Heart left ventricle (tissue), 16 donors: ENCODE measurements at regions not wholly inside any gene's neighbourhood (a gene's known extent, or its start where the extent isn't known, plus 50 kb on each side); places are given as distances from the start of the nearest gene placed in this dataset.

Experiments
- ATAC-seq, 4 donors: fragments of 200-7000 bp; cut with Tn5 transposase; one replicate each; pipeline ENCODE4 v1.9.1; 2020 to 2022; ENCODE audit warnings: moderate library complexity in 4 of 4, mild to moderate bottlenecking in 3 of 4, moderate number of reproducible peaks in 1 of 4
- DNase-seq, 5 donors: peaks; one replicate each; pipeline ENCODE4 v3.0.0-alpha.2; 2020
- H3K27ac ChIP-seq, 12 donors: fragments of 200-600 bp; sonication (generic) in 4 of 12; one replicate each; pipeline versions ENCODE4 v1.5.0 to v1.8.0; 2016 to 2022; ENCODE audit warnings: mild to moderate bottlenecking in 2 of 12
- H3K27me3 ChIP-seq, 9 donors: fragments of 200-600 bp; sonication (generic) in 2 of 9; one replicate each; pipeline versions ENCODE4 v1.5.1 to v1.8.0; 2016 to 2022; ENCODE audit warnings: mild to moderate bottlenecking in 3 of 9
- H3K36me3 ChIP-seq, 9 donors: fragments of 200-600 bp; sonication (generic) in 2 of 9; one replicate each; pipeline versions ENCODE4 v1.5.0 to v1.8.0; 2018 to 2022; ENCODE audit warnings: mild to moderate bottlenecking in 2 of 9
- H3K4me1 ChIP-seq, 12 donors: fragments of 200-600 bp; sonication (generic) in 4 of 12; one replicate each; pipeline versions ENCODE4 v1.5.0 to v1.8.0; 2016 to 2022; ENCODE audit warnings: mild to moderate bottlenecking in 3 of 12
- H3K4me3 ChIP-seq, 12 donors: fragments of 200-600 bp; sonication (generic) in 4 of 12; one replicate each; pipeline versions ENCODE4 v1.5.0 to v1.8.0; 2017 to 2022; ENCODE audit warnings: mild to moderate bottlenecking in 9 of 12, moderate library complexity in 4 of 12
- H3K9me3 ChIP-seq, 12 donors: fragments of 200-600 bp; sonication (generic) in 4 of 12; one replicate each; pipeline versions ENCODE4 v1.5.0 to v1.8.0; 2016 to 2022; ENCODE audit warnings: mild to moderate bottlenecking in 1 of 12
- CTCF ChIP-seq, 12 donors: fragments of 200-600 bp; sonication (generic) in 4 of 12; IDR thresholded peaks; one replicate each; pipeline versions ENCODE4 v1.5.0 to v1.8.0; 2018 to 2022; ENCODE audit warnings: antibody characterized with exemption in 12 of 12, mild to moderate bottlenecking in 5 of 12
- POLR2A ChIP-seq, 2 donors: fragments of 450-650 bp; IDR thresholded peaks; one replicate each; pipeline ENCODE4 v1.6.1; 2017; ENCODE audit warnings: antibody characterized with exemption in 2 of 2, mild to moderate bottlenecking in 2 of 2, moderate library complexity in 2 of 2
- WGBS, 4 donors: extraction: QIAGEN DNeasy Blood & Tissue Kit in 2 of 4; methylation state at CpG; one replicate each; pipeline versions ENCODE4 v1.1.5 to v1.1.7; 2013 to 2018; 5-methylcytosine and 5-hydroxymethylcytosine counted together
- intact Hi-C, 10 donors: fragments of 100-400 bp; cut with DNase I; formaldehyde crosslinking; loops; one replicate each; pipeline versions ENCODE4 v1.11.1 to v1.14.2; 2022
- donor health status: ischemic (EF 13 %, LVEDD 7.1; RV severe dilation, severe dysfunction).
- donor health status: healthy with polysubstance abuse.
- donor health status: DM: no; HTN: yes; CAD: no.
- donor health status: DM: no; HTN: no; CAD: no.
- donor health status: ischemic (EF 25% LVEDD 6.9; RV normal size, moderate dysfunction).
- donor health status: ischemic (EF 25% LVEDD 5.7; RV mildly dilated, moderate dysfunction).
- donor health status: healthy.
- donor health status: DM: yes; HTN: yes; CAD: no.
- donor health status: ischemic (EF 35%, LVEDD 5.7; RV mildly dilated, moderate dysfunction).
- donor health status: nonischemic (EF 11% LVEDD 7.7; RV severe dilation, severe dysfunction).
- donor health status: DM: yes; HTN: yes; CAD: no.
- donor health status: PGD.
- donor health status: ischemic (EF 29% LVEDD 5.4; RV normal size, mild dysfunction).
- donor health status: nonischemic (EF 23%, LVEDD 6.1; RV moderate dilation, normal function).

DNA sequence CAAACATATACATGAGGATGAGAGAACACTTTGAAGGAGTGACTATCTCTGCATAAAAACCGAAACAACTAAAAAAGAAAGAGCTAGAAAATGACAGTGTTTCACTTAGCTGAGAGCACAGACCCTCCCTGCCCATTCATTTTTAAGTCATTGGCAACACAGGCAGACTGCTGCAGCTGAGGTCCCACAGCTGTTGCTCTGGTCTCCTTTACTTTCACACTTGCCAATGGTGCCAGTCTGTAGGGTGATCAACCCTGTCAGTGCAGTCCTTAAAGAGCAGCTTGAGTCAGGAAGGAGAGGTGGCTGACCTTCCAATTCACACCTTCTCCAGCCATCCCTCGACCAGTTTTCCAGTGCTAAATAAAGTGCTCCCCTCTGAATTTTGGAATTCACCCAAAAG lies 508.3 kb upstream of the CCNG1 start:
- no peak for DNase-seq
- no peak overlapping the region for H3K27ac ChIP-seq
- intact Hi-C loops: no loop called here
- TF ChIP-seq CTCF (IDR thresholded peaks at IDR 0.05) (no peak), POLR2A (IDR thresholded peaks at IDR 0.05) (no peak)
- no peaks in the 10 kb centered on the region for H3K4me1 ChIP-seq
- H3K4me3 ChIP-seq: no peak overlapping the region
- no peaks in the 10 kb centered on the region for H3K27me3 ChIP-seq
- 50 to 56% (median 53%) methylated on average over 2 of the region's 2 CpGs for WGBS, 4 donors
- peaks cover 0 to 20% (median 2%) of the 10 kb centered on the region in 12 donors for H3K9me3 ChIP-seq
- ATAC-seq: no peak
- no peaks in the 10 kb centered on the region for H3K36me3 ChIP-seq

GRCh38 chr5:162931501-162931900 lies 505.9 kb upstream of the CCNG1 start:
- 88 to 94% (median 91%) methylated on average over 2 of the region's 2 CpGs for WGBS, 4 donors
- no peak for ATAC-seq
- no peak overlapping the region for H3K27ac ChIP-seq
- no peaks in the 10 kb centered on the region for H3K27me3 ChIP-seq
- DNase-seq: no peak
- TF ChIP-seq POLR2A (IDR thresholded peaks at IDR 0.05) (no peak), CTCF (IDR thresholded peaks at IDR 0.05) (no peak)
- H3K4me3 ChIP-seq: no peak overlapping the region
- H3K9me3 ChIP-seq: peaks cover 0 to 26% (median 10%) of the 10 kb centered on the region in 12 donors
- intact Hi-C loops: no loop called here
- no peaks in the 10 kb centered on the region for H3K4me1 ChIP-seq
- no peaks in the 10 kb centered on the region for H3K36me3 ChIP-seq

DNA sequence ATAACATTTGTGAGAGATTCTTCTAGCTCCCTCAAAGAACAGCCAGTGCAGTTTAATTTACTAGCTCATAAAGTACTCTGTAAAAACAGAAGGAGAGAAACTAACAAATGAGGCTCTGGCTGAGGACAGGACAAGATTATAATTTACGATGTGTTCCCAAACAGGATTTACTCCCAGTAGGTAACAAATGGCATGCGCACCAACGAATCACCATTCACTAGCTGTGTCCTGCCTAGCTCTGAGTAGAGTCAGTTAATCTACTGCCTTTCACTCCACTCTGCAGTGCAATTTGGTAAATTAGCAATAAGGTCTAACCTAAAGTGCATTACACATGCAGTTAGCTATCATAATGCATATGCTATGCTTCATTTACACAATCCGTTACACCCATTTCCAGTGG lies 497.4 kb upstream of the CCNG1 start:
- Histone ChIP-seq H3K4me3 (no peak overlapping the region), H3K27me3 (no peaks in the 10 kb centered on the region), H3K36me3 (no peaks in the 10 kb centered on the region), H3K9me3 (peaks cover 0 to 9% (median 0%) of the 10 kb centered on the region in 12 donors), H3K27ac (no peak overlapping the region), H3K4me1 (no peaks in the 10 kb centered on the region)
- no peak for TF ChIP-seq POLR2A (IDR thresholded peaks at IDR 0.05)
- TF ChIP-seq CTCF (IDR thresholded peaks at IDR 0.05): no peak
- intact Hi-C loops: no loop called here
- DNase-seq (no peak), ATAC-seq (no peak)
- WGBS, 4 donors: 61 to 71% (median 65%) methylated on average over 4 of the region's 4 CpGs

- Histone ChIP-seq H3K9me3 (no peaks in the 10 kb centered on the region), H3K27ac (no peak overlapping the region), H3K36me3 (no peaks in the 10 kb centered on the region), H3K4me1 (no peaks in the 10 kb centered on the region), H3K27me3 (no peaks in the 10 kb centered on the region), H3K4me3 (no peak overlapping the region)
- ATAC-seq (no peak), DNase-seq (no peak)
- TF ChIP-seq CTCF (IDR thresholded peaks at IDR 0.05): no peak
- TF ChIP-seq POLR2A (IDR thresholded peaks at IDR 0.05): no peak
- intact Hi-C loops: no loop called here
- WGBS, 4 donors: 54 to 63% (median 61%) methylated on average over 4 of the region's 4 CpGs
These were observed 488.7 kb upstream of the CCNG1 start for GRCh38 chr5:162948677-162949076.
